ENCODE measurements at regions not wholly inside any gene's neighbourhood (a gene's known extent, or its start where the extent isn't known, plus 50 kb on each side); places are given as distances from the start of the nearest gene placed in this dataset.

GRCh38 chr10:8873310-8873709, 818.8 kb downstream of the GATA3 start:
- no peaks in the 10 kb centered on the region for H3K36me3 Mint-ChIP-seq (ENCODE audit: low read depth)
- no peaks in the 10 kb centered on the region for H3K27me3 Mint-ChIP-seq
- intact Hi-C loops (cut with micrococcal nuclease), result no loop called here
- H3K4me3 Mint-ChIP-seq, result no peak overlapping the region
- no peaks in the 10 kb centered on the region for H3K9me3 Mint-ChIP-seq
- H3K4me1 Mint-ChIP-seq (ENCODE audit: low read depth), result no peaks in the 10 kb centered on the region
- H3K27ac Mint-ChIP-seq, result no peak overlapping the region

- no peak overlapping the region for H3K27ac Mint-ChIP-seq
- no peak overlapping the region for H3K4me3 Mint-ChIP-seq
- no peaks in the 10 kb centered on the region for H3K27me3 Mint-ChIP-seq
- intact Hi-C loops (cut with micrococcal nuclease), result no loop called here
- no peaks in the 10 kb centered on the region for H3K4me1 Mint-ChIP-seq (ENCODE audit: low read depth)
- H3K9me3 Mint-ChIP-seq, result no peaks in the 10 kb centered on the region
- no peaks in the 10 kb centered on the region for H3K36me3 Mint-ChIP-seq (ENCODE audit: low read depth)
Measured at GRCh38 chr10:8874268-8874667, 819.8 kb downstream of the GATA3 start.

GRCh38 chr10:8874972-8875371, 820.5 kb downstream of the GATA3 start:
- Mint-ChIP-seq H3K4me1 (ENCODE audit: low read depth) (no peaks in the 10 kb centered on the region), H3K36me3 (ENCODE audit: low read depth) (no peaks in the 10 kb centered on the region), H3K27me3 (no peaks in the 10 kb centered on the region), H3K4me3 (no peak overlapping the region), H3K9me3 (no peaks in the 10 kb centered on the region), H3K27ac (no peak overlapping the region)
- intact Hi-C loops (cut with micrococcal nuclease), result no loop called here

GRCh38 chr10:8876171-8876570, 821.7 kb downstream of the GATA3 start:
- no peak overlapping the region for H3K4me3 Mint-ChIP-seq
- H3K27ac Mint-ChIP-seq, result no peak overlapping the region
- no peaks in the 10 kb centered on the region for H3K4me1 Mint-ChIP-seq (ENCODE audit: low read depth)
- intact Hi-C loops (cut with micrococcal nuclease), result no loop called here
- no peaks in the 10 kb centered on the region for H3K36me3 Mint-ChIP-seq (ENCODE audit: low read depth)
- no peaks in the 10 kb centered on the region for H3K27me3 Mint-ChIP-seq
- H3K9me3 Mint-ChIP-seq, result no peaks in the 10 kb centered on the region

DNA sequence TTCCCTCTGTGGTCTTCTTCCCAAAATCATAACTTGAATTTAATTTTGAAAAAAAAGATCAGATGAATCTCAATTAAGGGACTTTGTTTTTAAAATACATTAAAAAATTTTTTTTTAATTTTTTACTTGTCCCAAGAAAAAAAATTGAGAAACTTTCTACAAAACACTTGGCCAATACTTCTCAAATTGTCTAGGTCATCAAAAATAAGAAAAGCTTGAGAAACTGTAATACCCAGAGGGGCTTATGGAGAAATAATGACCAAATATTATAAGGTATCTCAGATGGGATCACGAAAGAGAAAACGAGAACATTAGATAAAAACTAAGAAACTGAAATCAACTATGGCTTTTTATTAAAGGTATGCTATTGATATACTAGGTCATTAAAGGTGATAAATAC, 835.0 kb downstream of the GATA3 start:
- H3K36me3 Mint-ChIP-seq (ENCODE audit: low read depth), result no peaks in the 10 kb centered on the region
- H3K9me3 Mint-ChIP-seq, result peaks cover 4% of the 10 kb centered on the region
- no peak overlapping the region for H3K27ac Mint-ChIP-seq
- no peaks in the 10 kb centered on the region for H3K4me1 Mint-ChIP-seq (ENCODE audit: low read depth)
- no peak overlapping the region for H3K4me3 Mint-ChIP-seq
- H3K27me3 Mint-ChIP-seq, result no peaks in the 10 kb centered on the region
- intact Hi-C loops (cut with micrococcal nuclease), result no loop called here

GRCh38 chr10:8893102-8893501, 838.6 kb downstream of the GATA3 start:
- Mint-ChIP-seq H3K36me3 (ENCODE audit: low read depth) (no peaks in the 10 kb centered on the region), H3K27me3 (no peaks in the 10 kb centered on the region), H3K9me3 (no peaks in the 10 kb centered on the region), H3K4me1 (ENCODE audit: low read depth) (no peaks in the 10 kb centered on the region), H3K4me3 (no peak overlapping the region), H3K27ac (no peak overlapping the region)
- intact Hi-C loops (cut with micrococcal nuclease), result no loop called here

DNA sequence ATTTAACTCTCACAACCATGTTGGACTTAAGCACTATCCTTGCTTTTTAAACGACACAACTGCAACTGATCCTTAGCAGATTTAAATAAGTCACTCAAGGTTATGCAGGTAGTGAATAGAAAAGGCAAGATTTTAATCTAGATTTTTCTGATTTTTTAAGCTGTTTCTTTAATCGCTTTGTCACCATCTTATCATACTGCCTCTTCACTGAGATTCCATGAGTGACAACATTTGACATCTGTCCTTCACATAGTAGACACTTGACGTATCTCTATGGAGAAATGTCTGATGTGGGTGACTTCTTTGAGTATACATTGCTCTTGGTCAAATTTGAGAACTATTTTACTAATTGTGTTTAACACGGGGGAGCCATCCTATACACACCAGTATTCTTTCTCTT, 839.7 kb downstream of the GATA3 start:
- Mint-ChIP-seq H3K27me3 (no peaks in the 10 kb centered on the region), H3K36me3 (ENCODE audit: low read depth) (no peaks in the 10 kb centered on the region), H3K4me1 (ENCODE audit: low read depth) (no peaks in the 10 kb centered on the region), H3K9me3 (no peaks in the 10 kb centered on the region), H3K4me3 (no peak overlapping the region), H3K27ac (no peak overlapping the region)
- intact Hi-C loops (cut with micrococcal nuclease), result no loop called here

GRCh38 chr10:8897769-8898168, 843.3 kb downstream of the GATA3 start:
- Mint-ChIP-seq H3K27ac (no peak overlapping the region), H3K36me3 (ENCODE audit: low read depth) (no peaks in the 10 kb centered on the region), H3K9me3 (no peaks in the 10 kb centered on the region), H3K4me1 (ENCODE audit: low read depth) (no peaks in the 10 kb centered on the region), H3K27me3 (no peaks in the 10 kb centered on the region), H3K4me3 (no peak overlapping the region)
- intact Hi-C loops (cut with micrococcal nuclease), result no loop called here

GRCh38 chr10:8898745-8899330, 844.4 kb downstream of the GATA3 start:
- Mint-ChIP-seq H3K9me3 (peaks cover 7% of the 10 kb centered on the region), H3K36me3 (ENCODE audit: low read depth) (no peaks in the 10 kb centered on the region), H3K27me3 (no peaks in the 10 kb centered on the region), H3K27ac (no peak overlapping the region), H3K4me1 (ENCODE audit: low read depth) (no peaks in the 10 kb centered on the region), H3K4me3 (no peak overlapping the region)
- intact Hi-C loops (cut with micrococcal nuclease), result no loop called here

- no peak overlapping the region for H3K4me3 Mint-ChIP-seq
- no peak overlapping the region for H3K27ac Mint-ChIP-seq
- H3K27me3 Mint-ChIP-seq, result no peaks in the 10 kb centered on the region
- H3K9me3 Mint-ChIP-seq, result peaks cover 8% of the 10 kb centered on the region
- no peaks in the 10 kb centered on the region for H3K36me3 Mint-ChIP-seq (ENCODE audit: low read depth)
- H3K4me1 Mint-ChIP-seq (ENCODE audit: low read depth), result no peaks in the 10 kb centered on the region
- intact Hi-C loops (cut with micrococcal nuclease), result no loop called here
Measured at GRCh38 chr10:8902926-8903325, 848.4 kb downstream of the GATA3 start.

- Mint-ChIP-seq H3K27me3 (no peaks in the 10 kb centered on the region), H3K27ac (no peak overlapping the region), H3K36me3 (ENCODE audit: low read depth) (no peaks in the 10 kb centered on the region), H3K9me3 (peaks cover 8% of the 10 kb centered on the region), H3K4me1 (ENCODE audit: low read depth) (no peaks in the 10 kb centered on the region), H3K4me3 (no peak overlapping the region)
- intact Hi-C loops (cut with micrococcal nuclease), result no loop called here
Measured at GRCh38 chr10:8908013-8908412, 853.5 kb downstream of the GATA3 start.

DNA sequence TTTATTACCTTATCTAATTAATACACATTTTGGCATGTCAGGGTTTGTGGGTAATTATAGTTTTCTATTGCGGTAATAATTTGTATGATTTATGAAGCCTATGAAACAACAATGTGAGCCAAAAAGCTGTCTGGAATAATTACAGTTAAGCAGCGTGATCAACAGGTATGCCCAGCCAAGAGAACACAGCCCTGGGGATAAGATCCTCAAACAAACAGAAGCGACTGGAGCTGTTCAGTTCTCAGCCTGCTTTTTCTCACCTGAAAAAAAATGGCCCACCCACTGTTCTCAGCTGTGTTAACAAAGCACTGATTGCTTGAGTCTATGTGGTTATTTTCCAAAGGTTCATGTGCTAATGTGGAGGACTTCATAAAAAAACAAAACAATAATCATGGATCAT, 855.8 kb downstream of the GATA3 start:
- H3K36me3 Mint-ChIP-seq (ENCODE audit: low read depth), result no peaks in the 10 kb centered on the region
- no peak overlapping the region for H3K27ac Mint-ChIP-seq
- intact Hi-C loops (cut with micrococcal nuclease), result no loop called here
- H3K4me3 Mint-ChIP-seq, result no peak overlapping the region
- H3K27me3 Mint-ChIP-seq, result no peaks in the 10 kb centered on the region
- H3K4me1 Mint-ChIP-seq (ENCODE audit: low read depth), result no peaks in the 10 kb centered on the region
- H3K9me3 Mint-ChIP-seq, result no peaks in the 10 kb centered on the region

- intact Hi-C loops (cut with micrococcal nuclease), result no loop called here
- Mint-ChIP-seq H3K9me3 (no peaks in the 10 kb centered on the region), H3K27ac (no peak overlapping the region), H3K36me3 (ENCODE audit: low read depth) (no peaks in the 10 kb centered on the region), H3K27me3 (no peaks in the 10 kb centered on the region), H3K4me1 (ENCODE audit: low read depth) (no peaks in the 10 kb centered on the region), H3K4me3 (no peak overlapping the region)
Measured at GRCh38 chr10:8911032-8911431, 856.5 kb downstream of the GATA3 start.

DNA sequence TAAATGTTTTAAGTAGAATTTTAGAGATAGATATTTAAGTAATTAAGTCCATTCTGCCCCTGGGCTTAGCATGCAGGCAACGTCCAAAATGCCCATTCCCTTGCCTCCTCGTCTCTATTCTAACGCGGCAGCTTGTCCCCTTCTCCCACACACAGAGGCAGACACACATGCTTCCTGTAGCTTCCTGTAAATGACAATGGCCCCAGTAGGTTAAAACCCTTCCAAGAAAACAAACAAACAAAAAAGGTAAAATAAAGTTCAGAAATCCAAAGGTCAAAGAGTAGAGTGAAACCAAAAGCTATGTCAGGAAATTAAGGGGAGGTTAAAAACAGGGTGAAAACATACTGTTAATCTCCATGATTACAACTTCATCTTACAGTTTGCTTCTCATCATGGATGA, 857.6 kb downstream of the GATA3 start:
- H3K9me3 Mint-ChIP-seq, result no peaks in the 10 kb centered on the region
- no peaks in the 10 kb centered on the region for H3K4me1 Mint-ChIP-seq (ENCODE audit: low read depth)
- no peaks in the 10 kb centered on the region for H3K27me3 Mint-ChIP-seq
- no peak overlapping the region for H3K27ac Mint-ChIP-seq
- H3K36me3 Mint-ChIP-seq (ENCODE audit: low read depth), result no peaks in the 10 kb centered on the region
- intact Hi-C loops (cut with micrococcal nuclease), result no loop called here
- no peak overlapping the region for H3K4me3 Mint-ChIP-seq

GRCh38 chr10:8913720-8914119, 859.2 kb downstream of the GATA3 start:
- intact Hi-C loops (cut with micrococcal nuclease), result no loop called here
- H3K4me3 Mint-ChIP-seq, result no peak overlapping the region
- no peaks in the 10 kb centered on the region for H3K27me3 Mint-ChIP-seq
- H3K36me3 Mint-ChIP-seq (ENCODE audit: low read depth), result no peaks in the 10 kb centered on the region
- H3K9me3 Mint-ChIP-seq, result no peaks in the 10 kb centered on the region
- H3K27ac Mint-ChIP-seq, result no peak overlapping the region
- no peaks in the 10 kb centered on the region for H3K4me1 Mint-ChIP-seq (ENCODE audit: low read depth)

Measured in dendritic cell treated with granulocyte-macrophage colony-stimulating factor and Interleukin-4, amounts not matched to agents 40 ng/mL and 50 ng/mL, for 4 days (primary cell).